A673 (cell line): ENCODE measurements at regions not wholly inside any gene's neighbourhood (a gene's known extent, or its start where the extent isn't known, plus 50 kb on each side); places are given as distances from the start of the nearest gene placed in this dataset.

Experiments used
- BruUV-seq: library from RNA; stranded (reverse); fragments of 400-500 nt; replicated peaks from 2 replicates; lab custom pipeline; 2021; lab: Mats Ljungman, UMichigan
- CTCF ChIA-PET: fragments of 300-600 bp; sonication (Branson Sonifier 250); formaldehyde crosslinking; loops from one replicate; lab custom pipeline; 2022; ENCODE audit warnings: antibody characterized with exemption; lab: Charles Lee
- POLR2A ChIA-PET: fragments of 300-600 bp; sonication (Branson Sonifier 250); formaldehyde crosslinking; loops from one replicate; lab custom pipeline; 2022; ENCODE audit warnings: antibody characterized with exemption; ENCODE audit not compliant: low non-redundant PET; lab: Charles Lee
- DNase-seq: peaks from one replicate; pipeline ENCODE4 v3.0.0-alpha.2; 2015; ENCODE audit warnings: low spot score
- H3K27ac ChIP-seq: fragments of 200-600 bp; sonication (generic); 2 replicates; pipeline ENCODE4 v1.5.1; 2016; ENCODE audit warnings: mixed run types, low read depth, mild to moderate bottlenecking, mixed read lengths, antibody characterized with exemption, low read length; ENCODE audit not compliant: poor library complexity, severe bottlenecking
- H3K27me3 ChIP-seq: fragments of 200-600 bp; sonication (generic); replicated peaks from 2 replicates; pipeline ENCODE4 v1.6.1; 2017; ENCODE audit warnings: mixed run types, low read depth, mild to moderate bottlenecking, mixed read lengths, antibody characterized with exemption, low read length; ENCODE audit not compliant: insufficient read depth, poor library complexity
- H3K36me3 ChIP-seq: fragments of 200-600 bp; sonication (generic); 2 replicates; pipeline ENCODE4 v1.6.1; 2016; ENCODE audit warnings: mixed run types, mild to moderate bottlenecking, mixed read lengths, antibody characterized with exemption, low read length; ENCODE audit not compliant: insufficient read depth, poor library complexity, severe bottlenecking
- H3K4me1 ChIP-seq: fragments of 200-600 bp; sonication (generic); 2 replicates; pipeline ENCODE4 v1.6.1; 2017; ENCODE audit warnings: mixed run types, mild to moderate bottlenecking, mixed read lengths, antibody characterized with exemption, low read length; ENCODE audit not compliant: insufficient read depth, poor library complexity, severe bottlenecking
- H3K4me3 ChIP-seq: fragments of 200-600 bp; sonication (generic); 2 replicates; pipeline ENCODE4 v1.5.1; 2016; ENCODE audit warnings: low read depth, mixed run types, mild to moderate bottlenecking, mixed read lengths, low read length; ENCODE audit not compliant: poor library complexity, severe bottlenecking
- H3K9me3 ChIP-seq: fragments of 200-600 bp; sonication (generic); 2 replicates; pipeline ENCODE4 v1.6.1; 2016; ENCODE audit warnings: mixed run types, low read depth, mild to moderate bottlenecking, mixed read lengths, antibody characterized with exemption, low read length; ENCODE audit not compliant: poor library complexity, severe bottlenecking
- EZH2 ChIP-seq: fragments of 200-600 bp; sonication (generic); IDR thresholded peaks from 2 replicates; pipeline ENCODE4 v1.6.1; 2017; ENCODE audit warnings: borderline replicate concordance, low read depth, mild to moderate bottlenecking, mixed read lengths, antibody characterized with exemption, low read length; ENCODE audit not compliant: poor library complexity, severe bottlenecking
- intact Hi-C: fragments of 100-400 bp; cut with micrococcal nuclease; formaldehyde crosslinking; loops from one replicate; pipeline ENCODE4 v1.10.0; 2022; ENCODE audit not compliant: unreplicated experiment
- TF ChIP-seq, protein P1 (sequence below): fragments of 300-800, 200-600 bp; sonication (generic); conservative IDR thresholded peaks from 2 replicates; pipeline ENCODE4 v1.5.1; 2017; ENCODE audit warnings: low read depth, mild to moderate bottlenecking, antibody characterized with exemption, low read length, moderate library complexity, mixed read lengths

- intact Hi-C loops, result no loop called here
- Histone ChIP-seq H3K27ac (no peak overlapping the region), H3K4me1 (peaks cover 24% of the 10 kb centered on the region), H3K27me3 (no peaks in the 10 kb centered on the region), H3K36me3 (no peaks in the 10 kb centered on the region), H3K4me3 (no peak overlapping the region), H3K9me3 (no peaks in the 10 kb centered on the region)
- no peak for TF ChIP-seq EZH2
- no peak for DNase-seq
- POLR2A ChIA-PET, result interaction anchor here (0.7 kb wide), 1 partner anchor 559 kb away, joined by 3 read pairs; no protein-coding TSS in a partner anchor
- CTCF ChIA-PET, result no interaction called here
- no TSS peak for BruUV-seq
Observed at GRCh38 chr3:193791041-193792032, 198.3 kb downstream of the OPA1 start.

- Histone ChIP-seq H3K27me3 (no peaks in the 10 kb centered on the region), H3K4me3 (no peak overlapping the region), H3K36me3 (no peaks in the 10 kb centered on the region), H3K4me1 (peaks cover 12% of the 10 kb centered on the region), H3K9me3 (no peaks in the 10 kb centered on the region), H3K27ac (no peak overlapping the region)
- POLR2A ChIA-PET, result no interaction called here
- no peak for DNase-seq
- CTCF ChIA-PET, result interaction anchor here (1.3 kb wide), 1 partner anchor 12 kb away, joined by 3 read pairs; no protein-coding TSS in a partner anchor
- BruUV-seq, result no TSS peak
- TF ChIP-seq, protein P1, sequence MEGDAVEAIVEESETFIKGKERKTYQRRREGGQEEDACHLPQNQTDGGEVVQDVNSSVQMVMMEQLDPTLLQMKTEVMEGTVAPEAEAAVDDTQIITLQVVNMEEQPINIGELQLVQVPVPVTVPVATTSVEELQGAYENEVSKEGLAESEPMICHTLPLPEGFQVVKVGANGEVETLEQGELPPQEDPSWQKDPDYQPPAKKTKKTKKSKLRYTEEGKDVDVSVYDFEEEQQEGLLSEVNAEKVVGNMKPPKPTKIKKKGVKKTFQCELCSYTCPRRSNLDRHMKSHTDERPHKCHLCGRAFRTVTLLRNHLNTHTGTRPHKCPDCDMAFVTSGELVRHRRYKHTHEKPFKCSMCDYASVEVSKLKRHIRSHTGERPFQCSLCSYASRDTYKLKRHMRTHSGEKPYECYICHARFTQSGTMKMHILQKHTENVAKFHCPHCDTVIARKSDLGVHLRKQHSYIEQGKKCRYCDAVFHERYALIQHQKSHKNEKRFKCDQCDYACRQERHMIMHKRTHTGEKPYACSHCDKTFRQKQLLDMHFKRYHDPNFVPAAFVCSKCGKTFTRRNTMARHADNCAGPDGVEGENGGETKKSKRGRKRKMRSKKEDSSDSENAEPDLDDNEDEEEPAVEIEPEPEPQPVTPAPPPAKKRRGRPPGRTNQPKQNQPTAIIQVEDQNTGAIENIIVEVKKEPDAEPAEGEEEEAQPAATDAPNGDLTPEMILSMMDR, result no peak
- no peak for TF ChIP-seq EZH2
- intact Hi-C loops, result no loop called here
Observed at GRCh38 chr3:193793123-193793522, 200.1 kb downstream of the OPA1 start.

- CTCF ChIA-PET, result no interaction called here
- no TSS peak for BruUV-seq
Observed at GRCh38 chr3:193794002-193794881, 201.2 kb downstream of the OPA1 start.

More at GRCh38 chr3:193794002-193794881, 201.2 kb downstream of the OPA1 start:
- Histone ChIP-seq H3K9me3 (no peaks in the 10 kb centered on the region), H3K27ac (no peak overlapping the region), H3K4me1 (peaks cover under 1% of the 10 kb centered on the region), H3K27me3 (no peaks in the 10 kb centered on the region), H3K36me3 (no peaks in the 10 kb centered on the region), H3K4me3 (no peak overlapping the region)
- POLR2A ChIA-PET, result no interaction called here
- DNase-seq, result no peak
- TF ChIP-seq, protein P1, result no peak
- TF ChIP-seq EZH2, result no peak
- intact Hi-C loops, result no loop called here
